CD4-positive, alpha-beta T cell (primary cell): ENCODE measurements at regions not wholly inside any gene's neighbourhood (a gene's known extent, or its start where the extent isn't known, plus 50 kb on each side); places are given as distances from the start of the nearest gene placed in this dataset.

Source experiments
- ATAC-seq: fragments of 200-7000 bp; cut with Tn5 transposase; one replicate; pipeline ENCODE4 v1.10.0; 2022; ENCODE audit warnings: mild to moderate bottlenecking; ENCODE audit not compliant: poor library complexity
- CTCF ChIA-PET: fragments of 350-600 bp; sonication (Branson Sonifier 250); formaldehyde crosslinking; loops from one replicate; lab custom pipeline; 2021; ENCODE audit warnings: antibody characterized with exemption, inconsistent platforms; lab: Charles Lee
- POLR2A ChIA-PET: fragments of 350-600 bp; sonication (Branson Sonifier 250); formaldehyde crosslinking; loops from one replicate; lab custom pipeline; 2021; ENCODE audit warnings: antibody characterized with exemption, inconsistent platforms; lab: Charles Lee
- DNase-seq, 14 experiments: peaks; one replicate each; pipeline ENCODE4 v3.0.0-alpha.2; 2013 to 2020; ENCODE audit warnings: mixed read lengths in 2 of 14
- H3K27ac ChIP-seq, 2 donors: one replicate each; pipeline versions ENCODE4 v1.5.1 to v1.7.0; 2013; ENCODE audit warnings: low read length in 2 of 2, low read depth in 1 of 2, mild to moderate bottlenecking in 1 of 2
- H3K27me3 ChIP-seq, 2 experiments: 1 replicate in 1 of 2; 2 replicates in 1 of 2; pipeline versions ENCODE4 v1.6.1 to v1.7.0; 2013; ENCODE audit warnings: low read length in 2 of 2, control low read depth in 1 of 2, mild to moderate bottlenecking in 1 of 2, moderate library complexity in 1 of 2; ENCODE audit not compliant: insufficient read depth in 2 of 2, control insufficient read depth in 1 of 2
- H3K36me3 ChIP-seq: one replicate; pipeline ENCODE4 v1.6.1; 2013; ENCODE audit warnings: low read length, control low read depth; ENCODE audit not compliant: insufficient read depth
- H3K4me1 ChIP-seq: one replicate; pipeline ENCODE4 v1.6.1; 2013; ENCODE audit warnings: low read length, control low read depth; ENCODE audit not compliant: insufficient read depth
- H3K4me3 ChIP-seq: one replicate; pipeline ENCODE4 v1.5.1; 2013; ENCODE audit warnings: mild to moderate bottlenecking, low read length, moderate library complexity
- H3K9me3 ChIP-seq, 2 experiments: 1 replicate in 1 of 2; 2 replicates in 1 of 2; pipeline versions ENCODE4 v1.6.1 to v1.7.0; 2013; ENCODE audit warnings: low read length in 2 of 2, mild to moderate bottlenecking in 2 of 2, control low read depth in 1 of 2, moderate library complexity in 1 of 2; ENCODE audit not compliant: control insufficient read depth in 1 of 2, insufficient read depth in 1 of 2
- H3K27ac Mint-ChIP-seq: one replicate; pipeline ENCODE4 v1.8.0; 2020; ENCODE audit warnings: mixed read lengths
- H3K27me3 Mint-ChIP-seq: one replicate; pipeline ENCODE4 v1.8.0; 2021; ENCODE audit warnings: mixed read lengths
- H3K36me3 Mint-ChIP-seq: one replicate; pipeline ENCODE4 v1.8.0; 2021; ENCODE audit warnings: low read depth, mixed read lengths
- H3K4me1 Mint-ChIP-seq: one replicate; pipeline ENCODE4 v1.8.0; 2021; ENCODE audit warnings: low read depth, mixed read lengths
- H3K4me3 Mint-ChIP-seq: one replicate; pipeline ENCODE4 v1.8.0; 2020; ENCODE audit warnings: mild to moderate bottlenecking, mixed read lengths
- H3K9me3 Mint-ChIP-seq: one replicate; pipeline ENCODE4 v1.8.0; 2020; ENCODE audit warnings: mixed read lengths
- intact Hi-C, 2 experiments: fragments of 100-400 bp; cut with DNase I in 1 of 2; cut with micrococcal nuclease in 1 of 2; formaldehyde crosslinking; loops; one replicate each; pipeline versions ENCODE4 v1.15.1 to v1.9.0; 2023 to 2025; cut with DNase I, micrococcal nuclease
- TF ChIP-seq, protein P1 (sequence below): fragments of 200-600 bp; IDR thresholded peaks from one replicate; pipeline ENCODE4 v1.8.0; 2022; ENCODE audit warnings: antibody characterized with exemption, mild to moderate bottlenecking

- no peaks in the 10 kb centered on the region for H3K36me3 Mint-ChIP-seq
- no peaks in the 10 kb centered on the region for H3K4me1 Mint-ChIP-seq
- Histone ChIP-seq H3K4me3 (no peak overlapping the region), H3K27me3 (no peaks in the 10 kb centered on the region), H3K36me3 (no peaks in the 10 kb centered on the region), H3K27ac (no peak overlapping the region), H3K4me1 (no peaks in the 10 kb centered on the region), H3K9me3 (no peaks in the 10 kb centered on the region)
- H3K27me3 Mint-ChIP-seq, result no peaks in the 10 kb centered on the region
- intact Hi-C loops, result no loop called here
- DNase-seq, result no peak
- no peak overlapping the region for H3K27ac Mint-ChIP-seq
- ChIA-PET POLR2A (no interaction called here), CTCF (no interaction called here)
- no peaks in the 10 kb centered on the region for H3K9me3 Mint-ChIP-seq
- H3K4me3 Mint-ChIP-seq, result no peak overlapping the region
- TF ChIP-seq, protein P1, sequence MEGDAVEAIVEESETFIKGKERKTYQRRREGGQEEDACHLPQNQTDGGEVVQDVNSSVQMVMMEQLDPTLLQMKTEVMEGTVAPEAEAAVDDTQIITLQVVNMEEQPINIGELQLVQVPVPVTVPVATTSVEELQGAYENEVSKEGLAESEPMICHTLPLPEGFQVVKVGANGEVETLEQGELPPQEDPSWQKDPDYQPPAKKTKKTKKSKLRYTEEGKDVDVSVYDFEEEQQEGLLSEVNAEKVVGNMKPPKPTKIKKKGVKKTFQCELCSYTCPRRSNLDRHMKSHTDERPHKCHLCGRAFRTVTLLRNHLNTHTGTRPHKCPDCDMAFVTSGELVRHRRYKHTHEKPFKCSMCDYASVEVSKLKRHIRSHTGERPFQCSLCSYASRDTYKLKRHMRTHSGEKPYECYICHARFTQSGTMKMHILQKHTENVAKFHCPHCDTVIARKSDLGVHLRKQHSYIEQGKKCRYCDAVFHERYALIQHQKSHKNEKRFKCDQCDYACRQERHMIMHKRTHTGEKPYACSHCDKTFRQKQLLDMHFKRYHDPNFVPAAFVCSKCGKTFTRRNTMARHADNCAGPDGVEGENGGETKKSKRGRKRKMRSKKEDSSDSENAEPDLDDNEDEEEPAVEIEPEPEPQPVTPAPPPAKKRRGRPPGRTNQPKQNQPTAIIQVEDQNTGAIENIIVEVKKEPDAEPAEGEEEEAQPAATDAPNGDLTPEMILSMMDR, result no peak
- no peak for ATAC-seq
Measured at GRCh38 chr10:33790521-33791271, 456.2 kb upstream of the NRP1 start.

DNA sequence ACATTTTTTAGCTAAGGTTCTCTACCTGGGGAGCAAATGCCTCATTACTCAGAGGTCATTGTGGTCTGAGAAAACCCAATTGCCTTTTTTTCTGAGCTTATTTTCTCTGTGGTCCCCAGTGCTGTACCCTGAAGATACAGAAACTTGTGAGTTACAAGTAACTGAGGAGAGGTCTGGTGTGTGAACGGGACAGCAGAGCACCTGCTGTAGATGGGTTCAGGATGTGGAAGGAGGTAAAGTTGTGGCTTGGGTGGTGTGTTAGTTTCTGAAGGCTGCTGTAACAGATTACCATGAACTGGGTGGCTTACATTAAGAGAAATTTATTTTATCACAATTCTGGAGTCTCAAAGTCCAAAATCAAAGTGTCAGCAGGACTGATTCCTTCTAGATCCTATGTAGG is 449.1 kb upstream of the NRP1 start:
- Mint-ChIP-seq H3K36me3 (no peaks in the 10 kb centered on the region), H3K4me3 (no peak overlapping the region), H3K9me3 (no peaks in the 10 kb centered on the region), H3K4me1 (no peaks in the 10 kb centered on the region), H3K27me3 (no peaks in the 10 kb centered on the region), H3K27ac (no peak overlapping the region)
- ATAC-seq (no peak), DNase-seq (no peak)
- TF ChIP-seq, protein P1, result no peak
- Histone ChIP-seq H3K4me1 (no peaks in the 10 kb centered on the region), H3K27ac (no peak overlapping the region), H3K36me3 (no peaks in the 10 kb centered on the region), H3K9me3 (no peaks in the 10 kb centered on the region), H3K4me3 (no peak overlapping the region), H3K27me3 (no peaks in the 10 kb centered on the region)
- ChIA-PET POLR2A (no interaction called here), CTCF (no interaction called here)
- intact Hi-C loops, result no loop called here

DNA sequence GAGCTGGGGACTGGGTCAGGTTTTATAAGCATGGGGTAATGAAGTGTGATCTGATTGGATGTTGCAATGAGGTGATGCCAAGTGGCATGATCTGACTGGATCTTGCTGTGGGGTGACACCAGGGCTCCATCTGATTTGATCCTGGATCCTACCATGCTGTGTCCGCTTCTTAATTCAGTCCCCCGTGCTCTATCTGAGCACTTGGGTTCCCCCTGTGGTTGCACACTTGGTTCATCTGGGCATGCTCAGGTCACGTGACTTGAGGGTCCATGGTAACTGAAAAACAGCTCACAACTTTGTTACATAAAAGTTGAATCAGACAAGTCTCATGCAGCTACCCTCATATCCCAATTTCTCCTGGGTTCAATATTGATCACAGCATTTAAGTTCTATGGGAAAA is 448.6 kb upstream of the NRP1 start:
- Histone ChIP-seq H3K4me3 (no peak overlapping the region), H3K27ac (no peak overlapping the region), H3K36me3 (no peaks in the 10 kb centered on the region), H3K27me3 (no peaks in the 10 kb centered on the region), H3K9me3 (no peaks in the 10 kb centered on the region), H3K4me1 (no peaks in the 10 kb centered on the region)
- Mint-ChIP-seq H3K27ac (no peak overlapping the region), H3K9me3 (no peaks in the 10 kb centered on the region), H3K4me1 (no peaks in the 10 kb centered on the region), H3K36me3 (no peaks in the 10 kb centered on the region), H3K4me3 (no peak overlapping the region), H3K27me3 (no peaks in the 10 kb centered on the region)
- DNase-seq, result no peak
- ChIA-PET POLR2A (no interaction called here), CTCF (no interaction called here)
- ATAC-seq, result no peak
- TF ChIP-seq, protein P1, result no peak
- intact Hi-C loops, result no loop called here
